ENCODE measurements at regions not wholly inside any gene's neighbourhood (a gene's known extent, or its start where the extent isn't known, plus 50 kb on each side); places are given as distances from the start of the nearest gene placed in this dataset.

GRCh38 chr17:52828621-52829020 lies 670.1 kb upstream of the CA10 start:
- DNase-seq: no peak

- no peak for DNase-seq
Observed at GRCh38 chr17:52827526-52827925, 669.0 kb upstream of the CA10 start.

GRCh38 chr17:52824542-52824941 lies 666.0 kb upstream of the CA10 start:
- no peak for DNase-seq

GRCh38 chr17:52823155-52823554 lies 664.6 kb upstream of the CA10 start:
- no peak for DNase-seq

GRCh38 chr17:52790359-52790955 lies 631.9 kb upstream of the CA10 start:
- no peak for DNase-seq

- DNase-seq: no peak
Observed at GRCh38 chr17:52789829-52790228, 631.3 kb upstream of the CA10 start.

- DNase-seq: no peak
Observed at GRCh38 chr17:52776234-52776633, 617.7 kb upstream of the CA10 start.

GRCh38 chr17:52762794-52763167 lies 604.3 kb upstream of the CA10 start:
- DNase-seq: no peak

- DNase-seq: no peak
Observed at GRCh38 chr17:52762147-52762793, 603.8 kb upstream of the CA10 start.

GRCh38 chr17:52759864-52760263 lies 601.4 kb upstream of the CA10 start:
- DNase-seq: no peak

- DNase-seq: no peak
Observed at GRCh38 chr17:52758481-52758880, 600.0 kb upstream of the CA10 start.

GRCh38 chr17:52756746-52757145 lies 598.2 kb upstream of the CA10 start:
- DNase-seq: no peak

- no peak for DNase-seq
Observed at GRCh38 chr17:52754838-52755237, 596.3 kb upstream of the CA10 start.

GRCh38 chr17:52751051-52751450 lies 592.5 kb upstream of the CA10 start:
- no peak for DNase-seq

- DNase-seq: no peak
Observed at GRCh38 chr17:52744179-52744578, 585.7 kb upstream of the CA10 start.

GRCh38 chr17:52740006-52740405 lies 581.5 kb upstream of the CA10 start:
- no peak for DNase-seq

GRCh38 chr17:52738791-52739190 lies 580.3 kb upstream of the CA10 start:
- no peak for DNase-seq

GRCh38 chr17:52737071-52737470 lies 578.6 kb upstream of the CA10 start:
- DNase-seq: no peak

- DNase-seq: no peak
Observed at GRCh38 chr17:52732841-52733240, 574.3 kb upstream of the CA10 start.

- no peak for DNase-seq
Observed at GRCh38 chr17:52724578-52724977, 566.1 kb upstream of the CA10 start.

- no peak for DNase-seq
Observed at GRCh38 chr17:52721910-52722309, 563.4 kb upstream of the CA10 start.

- no peak for DNase-seq
Observed at GRCh38 chr17:52710363-52710901, 551.9 kb upstream of the CA10 start.

GRCh38 chr17:52709724-52710123 lies 551.2 kb upstream of the CA10 start:
- no peak for DNase-seq

- no peak for DNase-seq
Observed at GRCh38 chr17:52696362-52696761, 537.8 kb upstream of the CA10 start.

- no peak for DNase-seq
Observed at GRCh38 chr17:52686140-52686539, 527.6 kb upstream of the CA10 start.
